H1 (cell line): ENCODE measurements at regions not wholly inside any gene's neighbourhood (a gene's known extent, or its start where the extent isn't known, plus 50 kb on each side); places are given as distances from the start of the nearest gene placed in this dataset.

ENCODE experiments used
- CTCF ChIA-PET: fragments of 300-600 bp; sonication (Branson Sonifier 250); formaldehyde crosslinking; loops from one replicate; lab custom pipeline; 2021; ENCODE audit not compliant: partially characterized antibody; lab: Charles Lee
- POLR2A ChIA-PET: fragments of 300-600 bp; sonication (Branson Sonifier 250); formaldehyde crosslinking; loops from one replicate; lab custom pipeline; 2021; ENCODE audit warnings: inconsistent platforms; ENCODE audit not compliant: partially characterized antibody; lab: Charles Lee
- DNase-seq, 2 experiments: peaks; one replicate each; pipeline versions ENCODE4 v3.0.0 to v3.0.0-alpha.2; 2010 to 2022; ENCODE audit warnings: low spot score in 2 of 2, low read depth in 1 of 2, mixed read lengths in 1 of 2
- FAIRE-seq: peaks from 2 replicates; lab custom pipeline; 2011; peaks lifted over from hg19 to GRCh38; lab: Jason Lieb, UNC
- H2AFZ ChIP-seq: 2 replicates; pipeline ENCODE4 v1.8.1; 2012; ENCODE audit warnings: low read length, inconsistent platforms
- H2AK5ac ChIP-seq: 2 replicates; pipeline ENCODE4 v1.6.1; 2013; ENCODE audit warnings: low read depth, low read length
- H2BK120ac ChIP-seq: replicated peaks from 2 replicates; pipeline ENCODE3; 2013; ENCODE audit warnings: low read depth, low read length, inconsistent platforms
- H2BK12ac ChIP-seq: 2 replicates; pipeline ENCODE4 v1.6.1; 2013; ENCODE audit warnings: low read depth, low read length
- H2BK15ac ChIP-seq: 2 replicates; pipeline ENCODE4 v1.6.1; 2013; ENCODE audit warnings: low read length
- H2BK20ac ChIP-seq: 2 replicates; pipeline ENCODE4 v1.6.1; 2013; ENCODE audit warnings: low read length
- H2BK5ac ChIP-seq: 2 replicates; pipeline ENCODE4 v1.6.1; 2013; ENCODE audit warnings: low read depth, low read length
- H3K14ac ChIP-seq: 2 replicates; pipeline ENCODE4 v1.6.1; 2013; ENCODE audit warnings: inconsistent platforms; ENCODE audit not compliant: insufficient read length
- H3K18ac ChIP-seq: 2 replicates; pipeline ENCODE4 v1.6.1; 2013; ENCODE audit warnings: low read length; ENCODE audit errors: extremely low read depth
- H3K23ac ChIP-seq: 2 replicates; pipeline ENCODE4 v1.6.1; 2013; ENCODE audit warnings: inconsistent platforms; ENCODE audit not compliant: insufficient read length
- H3K23me2 ChIP-seq: 2 replicates; pipeline ENCODE4 v1.6.1; 2013; ENCODE audit warnings: low read depth, low read length
- H3K27ac ChIP-seq: 2 replicates; pipeline ENCODE4 v1.6.1; 2011; ENCODE audit warnings: low read depth, low read length, inconsistent platforms
- H3K27me3 ChIP-seq, 4 experiments: replicated peaks in 1 of 4; 1 replicate in 1 of 4; 2 replicates in 3 of 4; pipeline versions ENCODE4 v1.6.1 to v1.8.1; 2011 to 2013; ENCODE audit warnings: low read length in 3 of 4, mild to moderate bottlenecking in 3 of 4, inconsistent platforms in 2 of 4, mixed read lengths in 2 of 4, moderate library complexity in 1 of 4; ENCODE audit not compliant: control insufficient read depth in 3 of 4, insufficient read depth in 3 of 4; ENCODE audit errors: extremely low read depth in 1 of 4
- H3K36me3 ChIP-seq, 4 experiments: 2 replicates each; pipeline versions ENCODE4 v1.6.1 to v1.8.1; 2011 to 2013; ENCODE audit warnings: mild to moderate bottlenecking in 4 of 4, low read length in 3 of 4, moderate library complexity in 2 of 4, control low read depth in 1 of 4, inconsistent platforms in 1 of 4; ENCODE audit not compliant: insufficient read depth in 4 of 4, control insufficient read depth in 2 of 4
- H3K4ac ChIP-seq: replicated peaks from 2 replicates; pipeline ENCODE3; 2013; ENCODE audit warnings: low read length, low read depth, mixed read lengths, inconsistent platforms; ENCODE audit not compliant: insufficient read length
- H3K4me1 ChIP-seq, 4 experiments: replicated peaks in 1 of 4; 1 replicate in 1 of 4; 2 replicates in 3 of 4; pipeline versions ENCODE4 v1.6.1 to v1.8.1; 2011 to 2013; ENCODE audit warnings: low read length in 3 of 4, inconsistent platforms in 2 of 4, mixed read lengths in 1 of 4; ENCODE audit not compliant: insufficient read depth in 4 of 4, control insufficient read depth in 3 of 4
- H3K4me2 ChIP-seq, 2 experiments: 2 replicates each; pipeline versions ENCODE4 v1.6.1 to v1.8.1; 2011 to 2013; ENCODE audit warnings: low read depth in 2 of 2, low read length in 2 of 2, control low read depth in 1 of 2, inconsistent platforms in 1 of 2, mild to moderate bottlenecking in 1 of 2; ENCODE audit not compliant: insufficient read depth in 1 of 2
- H3K4me3 ChIP-seq, 4 experiments: fragments of 200-600, 300-600 bp in 1 of 4; sonication (generic), shearing (Covaris generic), sonication (Bioruptor Twin) in 1 of 4; 2 replicates each; pipeline versions ENCODE4 v1.5.1 to v1.8.1; 2011 to 2016; ENCODE audit warnings: low read length in 4 of 4, low read depth in 3 of 4, control low read depth in 2 of 4, inconsistent platforms in 2 of 4, mild to moderate bottlenecking in 2 of 4, mixed read lengths in 1 of 4, moderate library complexity in 1 of 4; ENCODE audit not compliant: insufficient read depth in 2 of 4; ENCODE audit errors: extremely low read depth in 1 of 4
- H3K56ac ChIP-seq: replicated peaks from 2 replicates; pipeline ENCODE3; 2013; ENCODE audit warnings: low read depth, mild to moderate bottlenecking, mixed read lengths, low read length, inconsistent platforms; ENCODE audit not compliant: insufficient read length
- H3K79me1 ChIP-seq: 2 replicates; pipeline ENCODE4 v1.6.1; 2013; ENCODE audit warnings: low read depth, low read length, control low read depth
- H3K79me2 ChIP-seq, 2 experiments: 2 replicates each; pipeline versions ENCODE4 v1.6.1 to v1.8.1; 2012 to 2013; ENCODE audit warnings: low read length in 2 of 2, mild to moderate bottlenecking in 2 of 2, inconsistent platforms in 1 of 2; ENCODE audit not compliant: insufficient read depth in 2 of 2, control insufficient read depth in 1 of 2
- H3K9ac ChIP-seq, 4 experiments: replicated peaks in 1 of 4; 1 replicate in 1 of 4; 2 replicates in 3 of 4; pipeline versions ENCODE4 v1.6.1 to v1.8.1; 2011 to 2013; ENCODE audit warnings: low read depth in 3 of 4, low read length in 3 of 4, control low read depth in 2 of 4, mild to moderate bottlenecking in 2 of 4, moderate library complexity in 2 of 4, inconsistent platforms in 1 of 4; ENCODE audit errors: extremely low read depth in 1 of 4
- H3K9me3 ChIP-seq, 2 experiments: 2 replicates each; pipeline versions ENCODE4 v1.6.1 to v1.8.1; 2012 to 2013; ENCODE audit warnings: mild to moderate bottlenecking in 2 of 2, moderate library complexity in 2 of 2, control low read depth in 1 of 2, inconsistent platforms in 1 of 2, low read depth in 1 of 2, low read length in 1 of 2, mixed read lengths in 1 of 2; ENCODE audit not compliant: insufficient read depth in 2 of 2
- H4K20me1 ChIP-seq, 2 experiments: replicated peaks in 1 of 2; 2 replicates each; pipeline versions ENCODE3 to v1.8.1; 2011 to 2013; ENCODE audit warnings: inconsistent platforms in 2 of 2, low read length in 2 of 2, mild to moderate bottlenecking in 1 of 2; ENCODE audit not compliant: insufficient read depth in 2 of 2, control insufficient read depth in 1 of 2
- H4K5ac ChIP-seq: 2 replicates; pipeline ENCODE4 v1.6.1; 2013; ENCODE audit warnings: low read length, low read depth, mixed read lengths, inconsistent platforms; ENCODE audit not compliant: insufficient read length
- H4K8ac ChIP-seq: 2 replicates; pipeline ENCODE4 v1.8.0; 2013; ENCODE audit warnings: mild to moderate bottlenecking, moderate library complexity, low read length, inconsistent platforms; ENCODE audit not compliant: insufficient read depth; ENCODE audit errors: extremely low read depth
- H4K91ac ChIP-seq: replicated peaks from 2 replicates; pipeline ENCODE3; 2013; ENCODE audit warnings: low read length, mixed read lengths, inconsistent platforms; ENCODE audit not compliant: insufficient read length
- CHD2 ChIP-seq: IDR thresholded peaks from 2 replicates; pipeline ENCODE4 v1.6.1; 2012; ENCODE audit warnings: low read length, improper control_type of control experiment
- PHF8 ChIP-seq: fragments of 200-600 bp; sonication (generic); conservative IDR thresholded peaks from 2 replicates; pipeline ENCODE4 v1.7.1; 2012; ENCODE audit warnings: low read depth, mild to moderate bottlenecking, inconsistent platforms, low read length, moderate library complexity
- POU5F1 ChIP-seq: IDR thresholded peaks from 2 replicates; pipeline ENCODE4 v1.6.1; 2011; ENCODE audit warnings: low read depth, mild to moderate bottlenecking, low read length, moderate library complexity
- SRF ChIP-seq: IDR thresholded peaks from 2 replicates; pipeline ENCODE4 v1.6.1; 2011; ENCODE audit warnings: mild to moderate bottlenecking, low read depth, low read length, moderate library complexity
- SUZ12 ChIP-seq: fragments of 200-600 bp; sonication (generic); IDR thresholded peaks from 2 replicates; pipeline ENCODE4 v1.6.1; 2012; ENCODE audit warnings: mild to moderate bottlenecking, inconsistent platforms, low read length, moderate library complexity, mixed read lengths
- WGBS, 2 experiments: shearing (Covaris generic) in 1 of 2; methylation state at CpG; one replicate each; pipeline versions ENCODE4 v1.1.6 to v1.1.7; 2013 to 2015; ENCODE audit warnings: low lambda C conversion rate in 2 of 2, mixed read lengths in 2 of 2, inconsistent platforms in 1 of 2, low coverage in 1 of 2, missing lambda C conversion rate in 1 of 2; ENCODE audit not compliant: insufficient replicate concordance in 2 of 2, insufficient coverage in 1 of 2, insufficient read length in 1 of 2; ENCODE audit errors: extremely low coverage in 1 of 2, missing lambda C conversion rate in 1 of 2; 5-methylcytosine and 5-hydroxymethylcytosine counted together
- TF ChIP-seq, protein P1 (sequence below): IDR thresholded peaks from 2 replicates; pipeline ENCODE4 v1.6.1; 2012; ENCODE audit warnings: inconsistent platforms
- TF ChIP-seq, protein P2 (sequence below): IDR thresholded peaks from 2 replicates; pipeline ENCODE4 v1.6.1; 2011; ENCODE audit warnings: low read depth, mild to moderate bottlenecking, low read length; ENCODE audit not compliant: insufficient read depth

DNA sequence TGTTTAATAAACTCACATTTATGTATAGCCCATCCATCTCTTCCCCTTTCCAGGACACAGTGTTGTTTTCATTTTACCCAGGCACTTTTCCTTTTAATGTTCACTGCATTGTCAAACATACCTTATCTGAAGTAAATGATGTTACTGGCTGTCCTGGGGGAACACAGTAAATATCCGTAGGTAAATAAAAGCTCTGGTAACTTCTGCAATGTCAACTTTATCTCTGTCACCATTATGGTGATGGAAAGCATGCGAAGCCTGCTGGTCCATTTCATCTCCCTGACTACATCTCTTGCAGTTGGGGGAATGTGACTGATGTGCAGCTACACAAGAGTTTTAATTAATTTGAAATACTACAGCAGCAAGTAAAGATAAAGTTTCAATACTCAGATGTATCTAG, 1162.1 kb upstream of the SEMA6A start:
- H2BK20ac ChIP-seq: no peak overlapping the region
- no peak for TF ChIP-seq PHF8
- TF ChIP-seq, protein P1, sequence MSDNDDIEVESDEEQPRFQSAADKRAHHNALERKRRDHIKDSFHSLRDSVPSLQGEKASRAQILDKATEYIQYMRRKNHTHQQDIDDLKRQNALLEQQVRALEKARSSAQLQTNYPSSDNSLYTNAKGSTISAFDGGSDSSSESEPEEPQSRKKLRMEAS: no peak
- no peak for TF ChIP-seq POU5F1
- TF ChIP-seq SUZ12: no peak
- TF ChIP-seq CHD2: no peak
- TF ChIP-seq, protein P2, sequence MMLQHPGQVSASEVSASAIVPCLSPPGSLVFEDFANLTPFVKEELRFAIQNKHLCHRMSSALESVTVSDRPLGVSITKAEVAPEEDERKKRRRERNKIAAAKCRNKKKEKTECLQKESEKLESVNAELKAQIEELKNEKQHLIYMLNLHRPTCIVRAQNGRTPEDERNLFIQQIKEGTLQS: no peak
- no peak for TF ChIP-seq SRF
- TF ChIP-seq, all 59 proteins: peak for 0
- Histone ChIP-seq H3K14ac (no peak overlapping the region), H2AFZ (no peak overlapping the region), H3K4ac (no peak overlapping the region), H3K23me2 (no peaks in the 10 kb centered on the region), H3K27me3 (no peaks in the 10 kb centered on the region), H2BK5ac (no peak overlapping the region), H3K4me1 (no peaks in the 10 kb centered on the region), H2BK12ac (no peak overlapping the region), H2AK5ac (no peak overlapping the region), H3K79me1 (no peaks in the 10 kb centered on the region), H2BK15ac (no peak overlapping the region), H4K5ac (no peak overlapping the region), H3K27ac (no peak overlapping the region), H3K23ac (no peak overlapping the region), H4K20me1 (no peaks in the 10 kb centered on the region), H3K79me2 (no peaks in the 10 kb centered on the region), H4K91ac (no peak overlapping the region), H4K8ac (no peak overlapping the region), H3K18ac (no peak overlapping the region), H3K36me3 (no peaks in the 10 kb centered on the region), H3K4me2 (no peak overlapping the region), H2BK120ac (no peak overlapping the region), H3K9ac (no peak overlapping the region), H3K56ac (no peak overlapping the region), H3K4me3 (no peak overlapping the region), H3K9me3 (no peaks in the 10 kb centered on the region)
- DNase-seq (no peak), FAIRE-seq (no peak)
- WGBS, 2 experiments: 94% methylated on average over 2 of the region's 2 CpGs; no CpG with 5 or more reads in 1 of the 2 experiments
- POLR2A ChIA-PET: no interaction called here
- CTCF ChIA-PET: no interaction called here
